ENCODE measurements at regions not wholly inside any gene's neighbourhood (a gene's known extent, or its start where the extent isn't known, plus 50 kb on each side); places are given as distances from the start of the nearest gene placed in this dataset.

DNA sequence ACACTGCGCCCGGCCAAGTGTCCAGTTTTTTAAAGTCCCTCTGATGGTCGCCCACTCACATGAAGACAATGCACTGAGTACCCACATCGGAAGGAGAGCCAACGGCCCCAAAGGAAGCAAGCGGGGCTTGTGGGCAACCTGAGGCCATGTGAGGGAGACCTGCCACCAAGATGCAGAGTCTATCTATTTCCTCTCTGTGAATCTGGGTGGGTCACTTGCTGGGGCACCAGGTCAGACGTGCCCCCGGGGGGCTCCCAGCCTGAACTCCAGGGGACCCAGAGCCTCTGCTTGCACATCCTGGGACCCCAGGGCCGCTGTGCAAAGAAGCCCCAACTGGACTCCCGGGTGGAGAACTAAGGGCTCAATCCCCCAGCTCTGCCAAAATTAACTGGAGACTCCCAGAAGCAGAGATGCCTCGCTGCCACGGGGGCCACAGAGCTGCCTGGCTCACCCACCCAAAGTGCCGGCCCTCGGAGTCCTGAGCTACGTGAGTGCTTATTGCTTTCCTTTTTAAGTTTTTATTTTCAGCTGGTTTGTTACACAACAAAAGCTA, 106.4 kb downstream of the BRD1 start:
- H3K9me3 ChIP-seq, result no peaks in the 10 kb centered on the region
- DNase-seq, result no peak
- 83 to 88% (median 85%) methylated on average over 14 to 15 of the region's 15 CpGs for WGBS, 3 donors
- no peak for ATAC-seq
- H3K27me3 ChIP-seq (ENCODE audit: insufficient read depth in 3 of 3, low read length in 2 of 3), result peaks cover 0 to 41% (median 0%) of the 10 kb centered on the region in 3 donors
- no peak for TF ChIP-seq CTCF (IDR thresholded peaks at IDR 0.05)
- intact Hi-C loops (cut with DNase I), result no loop called here
- H3K4me1 ChIP-seq, result no peaks in the 10 kb centered on the region
- no peaks in the 10 kb centered on the region for H3K36me3 ChIP-seq (ENCODE audit: insufficient read depth in 1 of 2, low read depth in 1 of 2)
- no peak overlapping the region for H3K27ac ChIP-seq
- H3K4me3 ChIP-seq, result no peak overlapping the region

- TF ChIP-seq CTCF (IDR thresholded peaks at IDR 0.05), result no peak
- no peak overlapping the region for H3K27ac ChIP-seq
- H3K27me3 ChIP-seq (ENCODE audit: insufficient read depth in 3 of 3, low read length in 2 of 3), result peaks cover 0 to 33% (median 0%) of the 10 kb centered on the region in 3 donors
- intact Hi-C loops (cut with DNase I), result no loop called here
- H3K36me3 ChIP-seq (ENCODE audit: insufficient read depth in 1 of 2, low read depth in 1 of 2), result no peaks in the 10 kb centered on the region
- no peak for ATAC-seq
- H3K4me1 ChIP-seq, result no peaks in the 10 kb centered on the region
- H3K4me3 ChIP-seq, result no peak overlapping the region
- 73 to 77% (median 75%) methylated on average over 18 of the region's 18 CpGs for WGBS, 3 donors
- no peaks in the 10 kb centered on the region for H3K9me3 ChIP-seq
- no peak for DNase-seq
These were observed 107.3 kb downstream of the BRD1 start for GRCh38 chr22:49720279-49720959.

DNA sequence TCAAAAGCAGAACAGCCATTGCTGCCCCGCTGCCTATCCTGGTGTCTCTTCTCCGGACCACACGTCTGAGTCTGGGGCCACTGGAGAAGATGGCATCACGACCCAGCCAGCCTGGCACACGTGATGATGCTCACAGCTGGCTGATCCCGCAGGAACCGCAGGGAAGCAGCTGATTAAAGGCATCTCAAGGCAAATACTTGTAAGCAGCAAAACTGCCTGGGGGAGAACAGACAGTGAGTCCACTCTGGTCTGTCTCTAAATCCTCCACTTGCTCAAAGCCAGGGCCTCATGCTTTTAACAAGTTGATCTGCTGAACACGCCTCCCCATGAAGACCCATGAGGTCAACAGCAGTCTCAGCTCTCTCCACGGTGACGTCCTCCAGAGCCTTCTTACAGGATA, 108.6 kb downstream of the BRD1 start:
- H3K27ac ChIP-seq, result no peak overlapping the region
- no peak for TF ChIP-seq CTCF (IDR thresholded peaks at IDR 0.05)
- peaks cover 0 to 19% (median 3%) of the 10 kb centered on the region in 3 donors for H3K27me3 ChIP-seq (ENCODE audit: insufficient read depth in 3 of 3, low read length in 2 of 3)
- no peak overlapping the region for H3K4me3 ChIP-seq
- no peaks in the 10 kb centered on the region for H3K9me3 ChIP-seq
- ATAC-seq (no peak), DNase-seq (no peak)
- intact Hi-C loops (cut with DNase I), result no loop called here
- no peaks in the 10 kb centered on the region for H3K36me3 ChIP-seq (ENCODE audit: insufficient read depth in 1 of 2, low read depth in 1 of 2)
- WGBS, 3 donors, result 48 to 65% (median 59%) methylated on average over 10 of the region's 10 CpGs
- H3K4me1 ChIP-seq, result no peaks in the 10 kb centered on the region

DNA sequence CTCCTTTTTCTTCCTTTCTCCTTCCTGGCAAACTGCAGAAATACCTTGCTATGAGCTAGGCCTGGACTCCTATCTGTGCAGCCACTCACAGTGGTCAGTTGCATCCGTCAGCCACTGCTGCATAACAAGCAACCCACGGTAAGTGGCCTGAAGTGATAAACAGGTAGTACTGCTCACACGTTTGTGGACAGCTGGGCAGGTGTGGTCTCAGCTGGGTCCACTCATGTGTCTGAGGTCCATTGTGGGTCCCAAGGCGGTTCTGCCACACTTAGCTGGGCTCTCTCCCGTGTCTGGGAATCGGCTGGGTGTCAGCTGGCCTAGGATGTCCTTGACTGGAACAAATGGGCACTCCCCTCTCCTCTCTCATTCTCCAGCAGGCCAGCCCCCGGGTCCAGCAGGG, 109.3 kb downstream of the BRD1 start:
- H3K4me3 ChIP-seq, result no peak overlapping the region
- no peaks in the 10 kb centered on the region for H3K4me1 ChIP-seq
- 63 to 68% (median 64%) methylated on average over 7 of the region's 7 CpGs for WGBS, 3 donors
- ATAC-seq (no peak), DNase-seq (no peak)
- no peak for TF ChIP-seq CTCF (IDR thresholded peaks at IDR 0.05)
- intact Hi-C loops (cut with DNase I), result no loop called here
- no peaks in the 10 kb centered on the region for H3K9me3 ChIP-seq
- peaks cover 0 to 17% (median 3%) of the 10 kb centered on the region in 3 donors for H3K27me3 ChIP-seq (ENCODE audit: insufficient read depth in 3 of 3, low read length in 2 of 3)
- H3K36me3 ChIP-seq (ENCODE audit: insufficient read depth in 1 of 2, low read depth in 1 of 2), result no peaks in the 10 kb centered on the region
- H3K27ac ChIP-seq, result no peak overlapping the region

All from psoas muscle (tissue), 7 donors.